GM23338 (cell line): ENCODE measurements at regions not wholly inside any gene's neighbourhood (a gene's known extent, or its start where the extent isn't known, plus 50 kb on each side); places are given as distances from the start of the nearest gene placed in this dataset.

ENCODE experiments used
- ATAC-seq: fragments of 200-7000 bp; cut with Tn5 transposase; 3 replicates; pipeline ENCODE4 v1.9.1; 2020
- DNase-seq: peaks from one replicate; pipeline ENCODE4 v3.0.0-alpha.2; 2015; ENCODE audit warnings: low spot score
- H2AFZ ChIP-seq: fragments of 200-600 bp; sonication (generic); 2 replicates; pipeline ENCODE4 v1.8.0; 2016; ENCODE audit warnings: antibody characterized with exemption, mild to moderate bottlenecking, moderate library complexity
- H3F3A ChIP-seq: fragments of 200-600 bp; sonication (generic); replicated peaks from 2 replicates; pipeline ENCODE4 v1.8.0; 2017; ENCODE audit warnings: antibody characterized with exemption, mixed run types, low read depth
- H3K27ac ChIP-seq: fragments of 200-600 bp; sonication (generic); 2 replicates; pipeline ENCODE4 v1.6.1; 2016; ENCODE audit warnings: low read depth
- H3K27me3 ChIP-seq: fragments of 200-600 bp; sonication (generic); 2 replicates; pipeline ENCODE4 v1.8.0; 2016; ENCODE audit warnings: mild to moderate bottlenecking, mixed run types, moderate library complexity; ENCODE audit not compliant: insufficient read depth
- H3K36me3 ChIP-seq: fragments of 200-600 bp; sonication (generic); 2 replicates; pipeline ENCODE4 v1.8.0; 2016; ENCODE audit warnings: mild to moderate bottlenecking; ENCODE audit not compliant: insufficient read depth
- H3K4me1 ChIP-seq: fragments of 200-600 bp; sonication (generic); 2 replicates; pipeline ENCODE4 v1.8.0; 2016; ENCODE audit warnings: mild to moderate bottlenecking, moderate library complexity; ENCODE audit not compliant: insufficient read depth
- H3K4me2 ChIP-seq: fragments of 200-600 bp; sonication (generic); 2 replicates; pipeline ENCODE4 v1.7.1; 2017; ENCODE audit warnings: mixed run types
- H3K4me3 ChIP-seq: fragments of 200-600 bp; sonication (generic); 2 replicates; pipeline ENCODE4 v1.6.1; 2016; ENCODE audit warnings: mixed run types
- H3K79me2 ChIP-seq: fragments of 200-600 bp; sonication (generic); replicated peaks from 2 replicates; pipeline ENCODE4 v1.8.0; 2017; ENCODE audit warnings: mild to moderate bottlenecking; ENCODE audit not compliant: insufficient read depth
- H3K9me2 ChIP-seq: fragments of 200-600 bp; sonication (generic); 2 replicates; pipeline ENCODE4 v1.8.0; 2017; ENCODE audit not compliant: insufficient read depth
- H4K20me1 ChIP-seq: fragments of 200-600 bp; sonication (generic); replicated peaks from 2 replicates; pipeline ENCODE4 v1.8.0; 2017; ENCODE audit warnings: mild to moderate bottlenecking; ENCODE audit not compliant: insufficient read depth
- H3K27ac Mint-ChIP-seq: 2 replicates; pipeline ENCODE4 v1.8.0; 2020; ENCODE audit warnings: inconsistent platforms, mild to moderate bottlenecking, moderate library complexity, mixed read lengths
- H3K27me3 Mint-ChIP-seq: 3 replicates; pipeline ENCODE4 v1.8.0; 2022; ENCODE audit warnings: low read depth, mild to moderate bottlenecking, moderate library complexity, mixed read lengths, inconsistent platforms; ENCODE audit not compliant: insufficient read depth, poor library complexity
- H3K36me3 Mint-ChIP-seq: 3 replicates; pipeline ENCODE4 v1.8.0; 2021; ENCODE audit warnings: low read depth, mild to moderate bottlenecking, inconsistent platforms, moderate library complexity, mixed read lengths
- H3K4me1 Mint-ChIP-seq: 3 replicates; pipeline ENCODE4 v1.8.0; 2020; ENCODE audit warnings: mild to moderate bottlenecking, inconsistent platforms, mixed read lengths
- H3K4me3 Mint-ChIP-seq: 3 replicates; pipeline ENCODE4 v1.8.0; 2021; ENCODE audit warnings: moderate library complexity, mild to moderate bottlenecking, inconsistent platforms, mixed read lengths
- H3K9me3 Mint-ChIP-seq: 3 replicates; pipeline ENCODE4 v1.8.0; 2020; ENCODE audit warnings: moderate library complexity, mild to moderate bottlenecking, inconsistent platforms, mixed read lengths
- CREB1 ChIP-seq: fragments of 250-450 bp; sonication (Bioruptor Pico); IDR thresholded peaks from 2 replicates; pipeline ENCODE4 v1.5.0; 2020; ENCODE audit warnings: low read depth, mild to moderate bottlenecking, moderate library complexity
- CTCF ChIP-seq, 2 experiments: fragments of 200-600 bp in 1 of 2; sonication (generic) in 1 of 2; conservative IDR thresholded peaks; 2 replicates each; pipeline versions ENCODE4 v1.5.1 to v1.6.1; 2016 to 2017; ENCODE audit warnings: antibody characterized with exemption in 2 of 2, low read depth in 2 of 2, mild to moderate bottlenecking in 2 of 2, moderate library complexity in 1 of 2
- ETS1 ChIP-seq: IDR thresholded peaks from 2 replicates; pipeline ENCODE4 v1.6.1; 2016; ENCODE audit warnings: antibody characterized with exemption
- EZH2 ChIP-seq: fragments of 200-600 bp; sonication (generic); IDR thresholded peaks from one replicate; pipeline ENCODE4 v1.8.0; 2017; ENCODE audit warnings: antibody characterized with exemption, mild to moderate bottlenecking, low read depth; ENCODE audit not compliant: unreplicated experiment
- NANOG ChIP-seq: IDR thresholded peaks from 2 replicates; pipeline ENCODE4 v1.6.1; 2016; ENCODE audit warnings: antibody characterized with exemption, borderline replicate concordance
- POLR2AphosphoS5 ChIP-seq: IDR thresholded peaks from 2 replicates; pipeline ENCODE4 v1.6.1; 2016; ENCODE audit warnings: antibody characterized with exemption, low read depth
- REST ChIP-seq: IDR thresholded peaks from one replicate; pipeline ENCODE4 v1.6.1; 2018; ENCODE audit warnings: antibody characterized with exemption; ENCODE audit not compliant: unreplicated experiment
- STAT1 ChIP-seq: IDR thresholded peaks from one replicate; pipeline ENCODE4 v1.6.1; 2016; ENCODE audit warnings: antibody characterized with exemption; ENCODE audit not compliant: unreplicated experiment
- ZNF462 ChIP-seq: fragments of 250-450 bp; sonication (Bioruptor Pico); IDR thresholded peaks from 2 replicates; pipeline ENCODE4 v1.5.0; 2020; ENCODE audit warnings: mild to moderate bottlenecking, moderate library complexity

GRCh38 chr4:124055896-124056295, 656.6 kb downstream of the ANKRD50 start:
- TF ChIP-seq ZNF462 (CRISPR knock-in tag) (no peak), EZH2 (no peak), REST (no peak), NANOG (no peak), ETS1 (no peak), STAT1 (no peak), CTCF (conservative IDR thresholded peaks at IDR 0.05; ENCODE audit: low read depth in 2 of 2) (no peak), CREB1 (CRISPR knock-in tag) (no peak), POLR2AphosphoS5 (no peak)
- peaks cover 7% of the 10 kb centered on the region for H3K27me3 Mint-ChIP-seq
- H3K4me3 ChIP-seq = no peak overlapping the region
- H3K4me1 ChIP-seq = no peaks in the 10 kb centered on the region
- no peak overlapping the region for H3K27ac ChIP-seq
- no peaks in the 10 kb centered on the region for H3K9me3 Mint-ChIP-seq
- H3F3A ChIP-seq = no peaks in the 10 kb centered on the region
- no peaks in the 10 kb centered on the region for H3K27me3 ChIP-seq
- no peaks in the 10 kb centered on the region for H3K36me3 ChIP-seq
- peaks cover 10% of the 10 kb centered on the region for H3K4me1 Mint-ChIP-seq
- H3K79me2 ChIP-seq = no peaks in the 10 kb centered on the region
- H3K9me2 ChIP-seq = no peaks in the 10 kb centered on the region; the same call in 1 of the 2 replicates
- H3K4me2 ChIP-seq = no peak overlapping the region
- H3K27ac Mint-ChIP-seq = no peak overlapping the region
- H3K4me3 Mint-ChIP-seq = no peak overlapping the region
- H2AFZ ChIP-seq = no peak overlapping the region
- DNase-seq = no peak
- ATAC-seq = no peak
- H3K36me3 Mint-ChIP-seq = no peaks in the 10 kb centered on the region
- no peaks in the 10 kb centered on the region for H4K20me1 ChIP-seq
